ENCODE measurements at regions not wholly inside any gene's neighbourhood (a gene's known extent, or its start where the extent isn't known, plus 50 kb on each side); places are given as distances from the start of the nearest gene placed in this dataset.

DNA sequence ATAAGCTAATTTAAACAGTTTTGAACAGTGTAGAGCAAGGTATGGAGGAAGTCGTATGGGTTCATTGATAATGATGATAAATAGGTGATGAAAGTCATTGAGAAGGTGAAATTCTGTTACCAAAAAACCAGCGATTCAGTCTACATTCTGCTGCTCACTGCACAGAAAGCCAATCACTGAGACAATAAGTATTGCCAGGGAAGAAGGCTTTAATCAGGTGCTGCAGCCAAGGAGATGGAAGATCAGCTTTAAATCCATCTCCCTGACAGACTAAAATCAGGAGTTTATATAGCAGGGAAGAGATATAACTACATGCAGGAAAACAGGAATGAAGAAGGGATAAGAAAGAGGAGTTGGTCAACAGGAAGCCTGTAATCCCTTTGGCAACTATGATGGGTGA, 361.3 kb upstream of the C1orf174 start:
- no peak for DNase-seq (ENCODE audit: extremely low spot score)
- no peak for TF ChIP-seq FOXA1 (IDR thresholded peaks at IDR 0.05)
- no peak for TF ChIP-seq LEF1 (IDR thresholded peaks at IDR 0.05; ENCODE audit: borderline replicate concordance)
- TF ChIP-seq, protein P1, sequence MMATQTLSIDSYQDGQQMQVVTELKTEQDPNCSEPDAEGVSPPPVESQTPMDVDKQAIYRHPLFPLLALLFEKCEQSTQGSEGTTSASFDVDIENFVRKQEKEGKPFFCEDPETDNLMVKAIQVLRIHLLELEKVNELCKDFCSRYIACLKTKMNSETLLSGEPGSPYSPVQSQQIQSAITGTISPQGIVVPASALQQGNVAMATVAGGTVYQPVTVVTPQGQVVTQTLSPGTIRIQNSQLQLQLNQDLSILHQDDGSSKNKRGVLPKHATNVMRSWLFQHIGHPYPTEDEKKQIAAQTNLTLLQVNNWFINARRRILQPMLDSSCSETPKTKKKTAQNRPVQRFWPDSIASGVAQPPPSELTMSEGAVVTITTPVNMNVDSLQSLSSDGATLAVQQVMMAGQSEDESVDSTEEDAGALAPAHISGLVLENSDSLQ (IDR thresholded peaks at IDR 0.05) = no peak
- TF ChIP-seq CTBP1 (IDR thresholded peaks at IDR 0.05; ENCODE audit: borderline replicate concordance) = no peak
- TF ChIP-seq SP1 (IDR thresholded peaks at IDR 0.05) = no peak
- TF ChIP-seq SUZ12 (IDR thresholded peaks at IDR 0.05) = no peak
- no peak for TF ChIP-seq ZNF384 (IDR thresholded peaks at IDR 0.05)
- TF ChIP-seq HDGF (IDR thresholded peaks at IDR 0.05; ENCODE audit: borderline replicate concordance) = no peak
- TF ChIP-seq BHLHE40 (IDR thresholded peaks at IDR 0.05; ENCODE audit: borderline replicate concordance) = no peak
- TF ChIP-seq NFRKB (IDR thresholded peaks at IDR 0.05) = no peak
- no peak for TF ChIP-seq FOXK2 (IDR thresholded peaks at IDR 0.05)
- no peak for TF ChIP-seq ELF4 (IDR thresholded peaks at IDR 0.05)
- TF ChIP-seq TARDBP (IDR thresholded peaks at IDR 0.05) = no peak
- TF ChIP-seq L3MBTL2 (conservative IDR thresholded peaks at IDR 0.05) = no peak
- no peak for TF ChIP-seq FOXM1 (IDR thresholded peaks at IDR 0.05; ENCODE audit: borderline replicate concordance)
- no peak for TF ChIP-seq ARNT (IDR thresholded peaks at IDR 0.05)
- POLR2A ChIA-PET = no interaction called here
- CTCF ChIA-PET = no interaction called here

DNA sequence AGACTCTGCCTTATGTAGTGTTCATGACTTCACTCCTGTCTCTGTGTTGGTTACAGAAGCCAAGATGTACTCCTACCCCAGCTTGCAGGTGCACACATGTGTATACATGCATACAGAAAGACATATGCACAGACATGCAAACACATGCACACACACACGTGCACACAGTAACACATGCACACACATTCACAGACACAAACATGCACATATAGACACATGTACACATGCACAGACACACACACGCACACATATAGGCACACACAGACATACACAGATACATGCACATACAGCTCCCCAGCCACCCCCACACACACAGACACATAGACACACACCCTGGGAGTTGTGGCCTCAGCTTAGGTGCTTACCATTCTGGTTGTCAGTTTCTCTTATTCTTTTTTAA, 362.6 kb upstream of the C1orf174 start:
- TF ChIP-seq FOXM1 (IDR thresholded peaks at IDR 0.05; ENCODE audit: borderline replicate concordance) = no peak
- TF ChIP-seq BHLHE40 (IDR thresholded peaks at IDR 0.05; ENCODE audit: borderline replicate concordance) = no peak
- TF ChIP-seq LEF1 (IDR thresholded peaks at IDR 0.05; ENCODE audit: borderline replicate concordance) = no peak
- no peak for TF ChIP-seq TARDBP (IDR thresholded peaks at IDR 0.05)
- TF ChIP-seq L3MBTL2 (conservative IDR thresholded peaks at IDR 0.05) = no peak
- POLR2A ChIA-PET = no interaction called here
- CTCF ChIA-PET = no interaction called here

DNA sequence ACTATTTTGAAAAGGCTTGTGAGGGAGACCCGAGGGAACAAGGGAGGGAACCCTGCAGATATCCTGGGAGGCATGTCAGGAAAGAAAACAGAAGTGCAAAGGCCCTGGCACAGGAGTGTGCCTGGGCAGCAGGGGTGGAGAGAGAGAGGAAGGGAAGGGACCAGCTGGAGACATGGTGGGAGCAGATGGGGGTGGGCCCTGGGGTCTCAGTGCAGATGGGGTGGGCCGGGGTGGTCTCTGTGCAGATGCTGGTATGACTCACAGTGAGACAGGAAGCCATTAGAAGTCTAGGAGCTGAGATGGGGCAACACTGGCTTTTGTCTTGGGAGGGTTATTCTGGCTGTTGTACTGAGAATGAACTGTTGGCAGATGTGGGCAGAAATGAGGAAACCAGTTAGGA, 363.6 kb upstream of the C1orf174 start:
- POLR2A ChIA-PET = no interaction called here
- no peak for DNase-seq (ENCODE audit: extremely low spot score)
- CTCF ChIA-PET = no interaction called here
- TF ChIP-seq FOXK2 (IDR thresholded peaks at IDR 0.05) (no peak), BHLHE40 (IDR thresholded peaks at IDR 0.05; ENCODE audit: borderline replicate concordance) (no peak), SP1 (IDR thresholded peaks at IDR 0.05) (no peak), FOXM1 (IDR thresholded peaks at IDR 0.05; ENCODE audit: borderline replicate concordance) (no peak), TARDBP (IDR thresholded peaks at IDR 0.05) (no peak), NFRKB (IDR thresholded peaks at IDR 0.05) (no peak), ZNF384 (IDR thresholded peaks at IDR 0.05) (no peak), L3MBTL2 (conservative IDR thresholded peaks at IDR 0.05) (no peak), FOXA1 (IDR thresholded peaks at IDR 0.05) (no peak), HDGF (IDR thresholded peaks at IDR 0.05; ENCODE audit: borderline replicate concordance) (no peak), LEF1 (IDR thresholded peaks at IDR 0.05; ENCODE audit: borderline replicate concordance) (no peak), ARNT (IDR thresholded peaks at IDR 0.05) (no peak), SUZ12 (IDR thresholded peaks at IDR 0.05) (no peak), ELF4 (IDR thresholded peaks at IDR 0.05) (no peak)

More for the DNA sequence above, 362.6 kb upstream of the C1orf174 start:
- no peak for DNase-seq (ENCODE audit: extremely low spot score)

DNA sequence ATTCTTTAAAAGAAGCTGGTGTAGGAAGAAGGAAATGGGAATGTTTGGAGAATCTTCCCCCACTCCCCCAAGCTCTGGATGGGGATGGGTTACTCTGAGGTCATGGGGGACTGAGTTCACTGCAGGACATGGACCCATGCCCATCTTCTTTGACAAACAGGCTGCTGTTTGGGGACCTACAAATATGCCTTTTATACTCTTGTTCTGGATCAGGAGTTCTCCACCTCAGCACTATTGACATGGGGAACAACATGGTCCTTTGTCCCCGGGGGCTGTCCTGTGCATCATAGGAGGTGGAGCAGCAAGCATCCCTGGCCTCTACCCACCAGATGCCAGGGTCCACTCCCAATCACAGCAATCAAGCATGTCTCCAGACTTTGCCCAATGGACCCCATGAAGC, 365.8 kb upstream of the C1orf174 start:
- TF ChIP-seq BHLHE40 (IDR thresholded peaks at IDR 0.05; ENCODE audit: borderline replicate concordance) (no peak), ELF4 (IDR thresholded peaks at IDR 0.05) (no peak), ARNT (IDR thresholded peaks at IDR 0.05) (no peak), FOXM1 (IDR thresholded peaks at IDR 0.05; ENCODE audit: borderline replicate concordance) (no peak)
- ChIA-PET CTCF (no interaction called here), POLR2A (no interaction called here)
- no peak for DNase-seq (ENCODE audit: extremely low spot score)

DNA sequence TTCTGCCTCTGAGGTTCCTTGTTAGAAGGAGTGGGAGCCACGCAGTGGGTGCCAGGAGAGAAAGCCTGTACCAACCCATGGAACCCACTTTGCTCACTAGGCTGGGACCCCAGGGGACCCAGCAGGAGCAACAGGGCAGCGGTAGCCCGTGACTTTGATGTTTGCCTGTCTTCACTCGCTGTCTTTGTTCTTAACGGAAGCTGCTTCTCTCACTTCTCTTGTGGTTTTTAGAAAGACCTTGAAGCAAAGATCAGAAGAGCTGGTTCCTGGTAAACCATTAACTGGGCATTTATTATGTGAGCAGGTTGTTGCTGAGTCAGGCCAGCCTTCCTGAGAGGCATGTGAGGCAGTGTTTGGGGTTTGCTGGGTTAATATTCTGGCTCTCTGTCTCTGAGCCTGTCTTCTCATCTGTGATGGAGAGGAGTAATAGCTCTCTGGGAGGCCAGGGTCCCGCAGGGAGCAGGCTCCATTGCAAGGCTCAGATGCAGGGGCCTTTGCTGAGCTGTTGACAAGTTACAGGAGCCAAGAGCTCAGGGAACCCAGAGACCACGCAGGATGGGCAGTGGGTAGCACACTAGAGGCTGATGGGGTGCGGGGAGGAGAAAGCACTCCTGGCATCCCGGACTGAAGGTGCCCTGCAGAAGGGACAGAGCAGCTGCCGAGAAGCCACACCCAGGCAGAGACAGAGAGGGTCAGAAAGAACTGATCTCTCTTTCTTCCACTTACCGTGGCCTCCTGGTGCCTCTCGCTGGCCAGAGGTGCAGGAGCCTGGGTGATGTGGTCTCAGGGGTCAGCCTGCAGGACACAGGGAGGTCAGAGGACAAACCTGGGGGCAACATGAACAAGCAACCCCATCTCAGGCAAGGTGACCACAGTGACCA, 367.5 kb upstream of the C1orf174 start:
- ChIA-PET POLR2A (no interaction called here), CTCF (no interaction called here)
- TF ChIP-seq L3MBTL2 (conservative IDR thresholded peaks at IDR 0.05) (no peak), FOXK2 (IDR thresholded peaks at IDR 0.05) (no peak), NFRKB (IDR thresholded peaks at IDR 0.05) (no peak), TARDBP (IDR thresholded peaks at IDR 0.05) (no peak), HDGF (IDR thresholded peaks at IDR 0.05; ENCODE audit: borderline replicate concordance) (no peak), CTBP1 (IDR thresholded peaks at IDR 0.05; ENCODE audit: borderline replicate concordance) (no peak), ARNT (IDR thresholded peaks at IDR 0.05) (no peak), FOXM1 (IDR thresholded peaks at IDR 0.05; ENCODE audit: borderline replicate concordance) (no peak), ZNF384 (IDR thresholded peaks at IDR 0.05) (no peak), FOXA1 (IDR thresholded peaks at IDR 0.05) (no peak), LEF1 (IDR thresholded peaks at IDR 0.05; ENCODE audit: borderline replicate concordance) (no peak), SP1 (IDR thresholded peaks at IDR 0.05) (no peak), SUZ12 (IDR thresholded peaks at IDR 0.05) (no peak)
- TF ChIP-seq, protein P1 (IDR thresholded peaks at IDR 0.05) = no peak
- no peak for DNase-seq (ENCODE audit: extremely low spot score)

DNA sequence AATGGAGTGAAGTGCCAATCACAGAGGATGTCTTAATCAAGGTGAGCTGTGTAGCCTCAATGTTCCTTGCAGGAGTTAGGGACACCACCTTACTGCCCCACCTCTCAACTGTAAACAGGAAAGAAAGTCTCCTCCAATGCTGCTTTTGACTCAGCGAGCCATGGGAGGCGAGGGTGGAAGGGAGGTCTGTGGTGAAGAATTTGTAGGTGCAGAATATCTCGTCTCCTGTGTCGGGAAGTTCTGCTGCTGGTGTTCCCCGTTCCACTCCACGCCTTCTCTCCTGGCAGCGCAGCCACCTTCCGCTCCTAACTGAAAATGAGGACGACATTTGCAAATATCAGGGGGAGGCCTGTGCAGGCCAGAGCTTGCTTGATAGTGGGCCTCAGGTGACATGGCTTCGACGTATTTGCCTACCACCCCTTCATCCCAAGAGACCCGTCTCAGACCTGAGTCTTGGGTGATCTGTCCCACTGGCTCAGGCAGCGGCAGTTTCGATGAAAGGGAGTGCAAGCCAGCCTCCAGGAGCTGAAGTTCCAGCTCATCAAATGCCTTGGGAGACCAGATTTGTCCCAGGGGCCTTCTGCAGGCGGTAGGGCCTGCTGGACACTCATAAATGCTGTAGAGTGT, 368.3 kb upstream of the C1orf174 start:
- no peak for DNase-seq (ENCODE audit: extremely low spot score)
- POLR2A ChIA-PET = no interaction called here
- CTCF ChIA-PET = no interaction called here
- no peak for TF ChIP-seq SUZ12 (IDR thresholded peaks at IDR 0.05)
- TF ChIP-seq BHLHE40 (IDR thresholded peaks at IDR 0.05; ENCODE audit: borderline replicate concordance) = no peak
- TF ChIP-seq CTBP1 (IDR thresholded peaks at IDR 0.05; ENCODE audit: borderline replicate concordance) = no peak
- TF ChIP-seq L3MBTL2 (conservative IDR thresholded peaks at IDR 0.05) = no peak
